NCI-H748 treated with DMSO at 0.1 percent for 48 hours (cell line): ENCODE measurements at regions not wholly inside any gene's neighbourhood (a gene's known extent, or its start where the extent isn't known, plus 50 kb on each side); places are given as distances from the start of the nearest gene placed in this dataset.
"Not testable (repeated sequence)": the region's sequence is repeated elsewhere in the genome, so short reads cannot be mapped to it uniquely, and the experiment has no call there.

Experiments
- DNase-seq: peaks from one replicate; lab custom pipeline; 2025; lab: John Stamatoyannopoulos, UW

GRCh38 chr5:74534397-74535129 lies 106.0 kb downstream of the ENC1 start:
- DNase-seq = no peak

DNA sequence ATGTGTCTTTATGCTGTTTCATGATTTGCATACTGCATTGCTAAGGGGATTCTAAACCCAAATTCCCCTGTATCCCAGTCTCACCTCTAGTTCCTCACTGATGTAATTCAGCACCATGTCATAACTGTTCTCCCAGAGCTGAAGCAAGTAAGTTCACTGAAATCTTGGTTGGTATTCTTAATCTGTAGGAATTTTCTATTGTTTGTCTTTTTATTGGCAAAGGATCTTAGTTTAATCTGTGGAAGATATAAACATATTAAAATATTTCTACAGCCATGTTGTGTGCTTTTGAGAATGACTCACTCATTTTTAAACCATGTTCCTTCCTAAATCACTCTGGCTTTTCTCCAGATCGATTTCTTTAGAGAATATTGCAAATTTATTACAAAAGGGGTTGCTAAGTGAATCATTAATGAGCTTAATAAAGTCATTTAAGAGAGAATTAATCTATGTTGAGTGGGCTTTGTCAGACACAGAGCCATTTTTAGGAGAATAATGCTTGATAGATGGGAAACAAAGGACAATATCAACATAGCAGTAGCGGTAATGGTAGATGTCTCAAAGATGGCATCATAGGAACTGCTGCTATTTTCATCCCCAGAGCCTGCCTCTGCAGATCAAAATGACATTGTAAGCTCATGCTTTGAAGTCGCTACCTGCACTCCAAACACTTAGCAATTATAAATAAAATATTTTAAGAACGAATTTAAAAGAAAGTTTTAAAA lies 110.0 kb downstream of the ENC1 start:
- DNase-seq = no peak

DNA sequence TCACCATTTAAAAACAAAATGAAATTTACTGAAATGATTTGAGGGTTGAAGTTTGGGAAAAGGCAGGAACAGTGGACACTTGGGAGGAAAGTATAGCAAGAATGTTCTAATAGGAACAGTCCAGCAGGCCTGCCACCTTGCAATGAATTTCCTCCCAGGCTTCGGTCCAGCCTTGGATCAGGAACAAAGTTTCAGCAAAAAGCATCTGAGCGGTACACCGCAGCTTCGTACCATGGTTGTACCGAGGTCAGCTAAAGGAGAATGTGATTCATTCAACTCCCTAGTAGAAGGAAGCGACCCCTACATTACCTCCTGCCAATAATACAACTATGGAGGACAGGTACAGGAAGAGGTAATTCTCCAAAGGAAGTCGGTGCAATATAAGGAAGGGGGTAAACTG lies 111.4 kb downstream of the ENC1 start:
- no peak for DNase-seq

- DNase-seq = no peak
These were observed 114.4 kb downstream of the ENC1 start for GRCh38 chr5:74526111-74526510.

GRCh38 chr5:74524767-74525166 lies 115.8 kb downstream of the ENC1 start:
- DNase-seq = not testable (repeated sequence)

GRCh38 chr5:74523698-74524097 lies 116.8 kb downstream of the ENC1 start:
- not testable (repeated sequence) for DNase-seq

- DNase-seq = not testable (repeated sequence)
These were observed 117.7 kb downstream of the ENC1 start for GRCh38 chr5:74522838-74523237.

DNA sequence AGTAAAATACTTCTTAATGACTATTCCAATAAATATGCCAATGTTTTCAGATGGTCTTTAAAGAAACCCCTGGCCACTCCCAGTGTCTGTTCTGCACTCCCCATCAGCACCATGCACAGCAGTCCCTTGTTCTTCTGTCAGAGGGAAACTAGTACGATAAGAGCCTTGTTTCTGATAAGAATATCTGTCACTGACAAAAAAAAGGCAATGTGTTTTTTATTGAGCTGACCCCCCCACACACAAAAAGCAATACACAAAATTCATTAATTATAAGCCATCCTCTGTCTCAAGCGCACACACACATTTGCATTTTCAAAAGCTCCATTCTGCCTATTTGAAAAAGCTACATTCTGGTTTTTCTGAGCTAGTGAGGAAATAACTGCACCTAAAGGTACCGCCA lies 119.1 kb downstream of the ENC1 start:
- DNase-seq = no peak

DNA sequence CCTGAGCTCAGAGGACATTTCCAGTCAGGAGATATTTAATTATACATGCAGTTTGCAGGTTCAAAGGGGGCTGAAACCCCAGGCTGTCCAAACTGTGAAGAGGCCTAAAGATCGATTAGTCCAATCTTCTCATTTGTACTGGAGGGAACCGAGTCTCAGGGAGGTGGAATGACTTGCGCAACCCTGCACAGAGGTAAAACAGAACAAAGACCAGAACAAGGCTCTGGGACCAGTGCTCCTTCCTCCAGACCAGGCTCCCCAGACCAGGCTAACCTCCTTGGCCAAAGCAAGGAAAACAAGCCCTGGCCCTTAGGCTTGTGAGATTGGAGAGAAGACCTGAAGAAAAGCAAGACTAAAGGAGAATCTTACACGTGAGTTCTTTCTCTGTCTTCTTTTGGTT lies 120.8 kb downstream of the ENC1 start:
- no peak for DNase-seq

DNA sequence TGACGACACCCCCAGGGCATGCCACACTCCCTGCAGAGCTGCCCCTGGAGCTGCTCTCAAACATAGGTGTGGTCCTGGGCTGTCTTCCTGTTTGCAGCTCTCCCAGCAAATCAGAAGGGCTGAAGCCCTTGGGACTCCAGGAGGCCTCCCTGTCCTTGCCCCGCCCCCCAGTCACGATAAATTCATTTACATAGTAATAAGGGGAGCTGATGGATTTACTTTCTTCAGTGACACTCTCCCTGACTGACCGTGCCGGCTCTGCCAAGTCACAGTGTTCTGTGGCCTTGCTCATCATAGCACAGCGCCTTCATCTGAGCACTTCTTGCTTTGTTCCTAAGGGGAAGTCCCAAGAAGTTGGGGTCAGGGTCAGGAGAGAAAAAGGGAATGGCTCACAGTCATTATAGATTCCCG lies 121.4 kb downstream of the ENC1 start:
- no peak for DNase-seq

GRCh38 chr5:74517700-74518099 lies 122.8 kb downstream of the ENC1 start:
- DNase-seq = no peak

DNA sequence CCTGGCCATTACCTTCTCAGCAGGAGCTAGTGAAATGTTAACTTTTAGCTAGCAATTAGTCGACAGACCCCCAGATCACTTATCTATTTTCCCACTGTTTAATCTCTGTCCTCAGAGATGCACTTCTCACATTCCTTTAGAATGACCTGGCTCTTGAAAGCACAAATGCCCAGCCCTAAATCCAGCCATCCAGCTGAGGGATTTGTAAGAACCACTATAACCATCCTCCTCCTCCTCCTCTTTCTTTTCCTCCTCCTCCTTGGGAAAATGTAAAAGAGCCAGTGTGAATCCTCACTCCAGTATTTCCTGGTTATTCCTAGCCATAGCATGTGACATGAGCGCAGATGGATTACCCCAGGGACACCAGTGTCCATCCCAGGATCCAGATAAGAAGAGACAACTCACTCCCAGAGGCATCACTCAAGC lies 124.3 kb downstream of the ENC1 start:
- no peak for DNase-seq

DNA sequence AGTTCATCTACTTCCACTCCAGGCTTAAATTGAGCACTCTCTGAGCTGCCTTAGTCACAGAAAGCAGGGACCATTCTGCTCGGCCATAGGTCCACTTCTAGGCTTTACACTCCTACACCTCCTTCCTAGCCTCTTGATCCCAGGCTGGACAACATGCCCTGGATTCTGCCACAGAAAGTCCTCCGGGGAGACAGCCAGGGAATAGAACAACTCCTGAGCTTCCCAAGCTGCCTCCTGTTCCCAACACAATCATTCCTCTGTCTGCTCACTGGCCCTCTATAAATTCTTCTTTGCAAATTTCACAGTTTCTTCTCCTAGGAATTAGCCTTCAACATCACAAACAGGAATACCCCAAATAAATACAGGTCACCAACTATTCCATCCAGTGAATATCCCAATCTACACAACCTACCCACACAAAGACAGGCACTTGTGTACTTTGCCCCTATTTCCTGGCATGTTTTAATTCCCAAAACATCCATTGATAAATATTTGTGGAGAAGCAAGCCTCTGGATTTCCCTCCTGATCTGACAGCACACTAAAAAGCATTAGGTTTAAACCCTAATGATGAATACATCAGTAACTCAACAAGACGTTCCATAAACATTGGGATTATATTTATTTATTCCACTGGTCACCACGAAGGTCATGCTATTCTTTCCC lies 125.5 kb downstream of the ENC1 start:
- DNase-seq = no peak

DNA sequence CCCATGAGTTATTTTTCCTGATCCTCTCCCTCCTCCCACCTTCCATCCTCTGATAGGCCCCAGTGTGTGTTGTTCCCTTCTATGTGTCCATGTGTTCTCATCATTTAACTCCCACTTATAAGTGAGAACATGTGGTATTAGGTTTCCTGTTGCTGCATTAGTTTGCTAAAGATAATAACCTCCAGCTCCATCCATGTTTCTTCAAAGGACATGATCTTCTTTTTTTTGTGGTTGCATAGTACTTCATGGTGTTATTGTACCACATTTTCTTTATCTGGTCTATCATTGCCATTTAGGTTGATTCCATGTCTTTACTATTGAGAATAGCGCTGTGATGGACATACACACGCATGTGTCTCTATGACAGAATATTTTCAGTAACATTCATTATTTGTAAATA lies 128.8 kb downstream of the ENC1 start:
- DNase-seq = not testable (repeated sequence)

DNA sequence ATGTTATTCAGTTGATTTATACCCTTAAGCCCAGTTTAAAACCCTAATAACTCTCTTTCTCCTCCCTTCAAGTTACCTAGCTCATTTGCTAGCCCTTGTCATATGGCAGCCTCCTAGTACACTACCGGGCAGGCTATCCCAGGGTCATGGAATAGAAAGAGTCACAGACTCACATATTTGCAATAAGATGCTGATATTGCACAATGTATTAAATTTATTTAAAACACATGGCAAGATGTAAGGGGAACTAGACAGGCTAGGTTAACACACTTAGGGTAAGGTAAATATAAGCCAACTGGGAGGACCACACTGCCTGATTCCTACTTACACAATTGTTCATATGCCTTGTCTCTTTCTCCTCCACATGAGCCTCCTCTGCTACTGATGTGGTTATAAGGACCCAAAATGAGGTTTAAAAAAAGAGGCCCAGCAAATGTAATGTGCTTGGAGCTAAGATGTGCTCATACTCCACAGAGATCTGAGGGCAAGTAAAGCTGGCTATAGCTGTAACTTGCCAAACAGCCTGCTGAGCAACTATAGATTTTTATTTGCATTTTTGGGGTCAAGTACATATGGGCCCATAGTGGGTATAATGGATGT lies 130.0 kb downstream of the ENC1 start:
- no peak for DNase-seq

- DNase-seq = no peak
These were observed 133.0 kb downstream of the ENC1 start for GRCh38 chr5:74507370-74508005.

DNA sequence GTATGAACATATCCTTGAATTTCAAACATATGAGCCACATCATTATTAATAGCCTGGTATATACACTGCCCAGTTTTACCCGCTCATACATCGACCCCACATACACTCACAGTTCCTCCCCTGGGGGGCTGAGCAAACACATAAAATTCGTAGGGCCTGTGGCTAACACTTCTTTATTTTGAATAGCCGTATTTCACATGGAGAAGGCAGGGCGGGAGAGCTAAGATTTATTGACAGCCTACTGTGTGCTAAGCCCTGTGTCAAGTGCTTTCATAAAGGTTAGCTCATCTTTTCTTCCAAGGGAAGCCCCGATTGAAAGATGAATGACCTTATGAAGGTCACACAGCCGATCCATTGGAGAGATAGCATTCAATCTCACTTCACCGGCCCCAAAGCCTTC lies 134.4 kb downstream of the ENC1 start:
- DNase-seq = no peak

DNA sequence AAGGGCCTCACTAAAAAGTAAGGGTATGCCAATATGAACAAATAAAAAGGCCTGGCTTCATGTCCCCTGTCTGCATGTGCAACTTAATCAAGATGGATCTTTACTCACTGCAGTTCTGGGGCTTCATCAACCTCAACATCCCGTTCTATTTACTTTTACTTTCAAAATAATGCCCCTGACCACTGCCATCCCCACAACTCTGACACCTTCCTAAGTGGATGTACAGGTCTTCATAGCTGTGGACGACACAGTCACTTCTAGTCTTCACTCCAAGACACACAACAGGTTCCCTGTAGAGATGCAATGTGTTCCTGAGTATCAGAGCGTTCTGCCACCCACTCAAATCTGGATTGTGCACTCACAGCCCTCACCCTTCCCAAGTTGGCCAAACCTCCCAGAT lies 136.1 kb downstream of the ENC1 start:
- DNase-seq = no peak

GRCh38 chr5:74502479-74502950 lies 138.0 kb downstream of the ENC1 start:
- no peak for DNase-seq

DNA sequence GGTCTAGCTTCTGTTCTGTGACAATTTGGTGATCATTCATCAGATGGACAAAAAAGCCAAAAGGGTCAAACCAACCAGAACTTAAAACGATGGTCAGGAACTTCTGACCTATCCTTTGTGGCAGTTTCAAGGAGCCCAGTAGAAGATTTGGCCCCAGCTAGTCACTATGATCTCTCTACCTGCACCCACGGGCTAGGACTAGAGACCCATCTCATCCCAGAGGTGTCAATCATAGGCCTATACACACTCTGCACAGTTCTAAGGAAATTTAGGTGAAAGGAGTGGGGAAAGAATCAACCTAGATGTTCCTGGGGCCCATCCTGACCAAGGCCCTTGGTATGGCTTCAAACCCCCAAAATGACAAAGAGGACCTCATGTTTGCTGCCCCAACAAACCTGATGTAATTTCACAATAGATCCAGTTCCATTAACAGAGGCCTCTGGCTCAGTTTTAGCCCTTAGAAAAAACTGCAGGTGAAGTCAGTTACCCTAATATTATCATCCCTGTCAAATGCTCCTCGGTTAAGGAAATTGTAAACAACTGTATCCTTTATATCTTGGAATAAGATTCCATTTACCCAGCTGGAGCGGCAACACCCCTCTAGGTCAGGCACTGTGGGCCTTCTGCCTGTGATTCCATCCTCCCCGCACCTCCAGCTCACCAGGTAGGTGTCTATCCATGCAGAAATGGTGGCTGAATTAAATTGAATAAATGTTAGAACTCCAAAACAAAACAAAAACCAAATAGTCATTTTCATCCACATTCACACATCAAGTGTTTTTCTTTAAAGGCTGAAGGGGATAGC lies 138.7 kb downstream of the ENC1 start:
- no peak for DNase-seq
